Colonic mucosa (tissue), 4 donors: ENCODE measurements at regions not wholly inside any gene's neighbourhood (a gene's known extent, or its start where the extent isn't known, plus 50 kb on each side); places are given as distances from the start of the nearest gene placed in this dataset.

Source experiments
- DNase-seq: peaks from one replicate; pipeline ENCODE4 v3.0.0-alpha.2; 2020
- H3K27ac ChIP-seq: fragments of 200-600 bp; one replicate; pipeline ENCODE4 v1.8.0; 2021
- H3K27me3 ChIP-seq: fragments of 200-600 bp; one replicate; pipeline ENCODE4 v1.8.0; 2021
- H3K36me3 ChIP-seq: fragments of 200-600 bp; one replicate; pipeline ENCODE4 v1.8.0; 2021
- H3K4me1 ChIP-seq: fragments of 200-600 bp; one replicate; pipeline ENCODE4 v1.8.0; 2021; ENCODE audit warnings: mild to moderate bottlenecking
- H3K4me3 ChIP-seq: fragments of 200-600 bp; one replicate; pipeline ENCODE4 v1.8.0; 2021
- H3K9ac ChIP-seq, 2 donors: one replicate each; pipeline ENCODE4 v1.7.0; 2013; ENCODE audit warnings: control low read depth in 2 of 2, low read depth in 2 of 2, low read length in 2 of 2
- H3K9me3 ChIP-seq: fragments of 200-600 bp; one replicate; pipeline ENCODE4 v1.8.0; 2021
- CTCF ChIP-seq: fragments of 200-600 bp; IDR thresholded peaks from one replicate; pipeline ENCODE4 v1.8.0; 2022; ENCODE audit warnings: antibody characterized with exemption, mild to moderate bottlenecking
- intact Hi-C: fragments of 100-400 bp; cut with DNase I; formaldehyde crosslinking; loops from one replicate; pipeline ENCODE4 v1.14.1; 2022
- donor health status: healthy.
- donor health status: DM: no; HTN: no; CAD: no.
- donor health status: DM: no; HTN: no; CAD: no.

DNA sequence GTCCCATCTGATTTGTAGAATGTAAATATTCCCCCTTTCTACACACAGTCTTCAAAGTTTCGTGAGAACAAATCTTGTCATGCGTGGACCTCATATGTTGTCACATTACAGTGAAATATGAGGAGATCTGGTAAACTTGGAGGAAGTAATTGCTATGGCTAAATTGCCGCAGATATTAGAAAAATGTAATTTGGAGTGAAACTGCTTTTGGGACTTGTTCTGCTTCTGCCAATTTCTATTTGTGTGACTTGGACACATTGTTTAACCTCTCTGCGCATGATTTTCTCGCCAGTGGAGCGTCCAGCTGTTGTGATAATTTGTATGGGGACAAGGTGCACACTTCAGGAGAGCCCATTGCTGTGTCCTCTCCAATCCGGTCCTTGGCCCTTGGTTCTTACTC is 693.1 kb upstream of the SLC10A2 start:
- intact Hi-C loops: no loop called here
- no peak for DNase-seq

GRCh38 chr13:103758222-103758621 is 692.0 kb upstream of the SLC10A2 start:
- no peaks in the 10 kb centered on the region for H3K36me3 ChIP-seq
- intact Hi-C loops: no loop called here
- no peak for DNase-seq
- no peak overlapping the region for H3K9ac ChIP-seq
- H3K27ac ChIP-seq: no peak overlapping the region
- H3K4me3 ChIP-seq: no peak overlapping the region
- no peak for TF ChIP-seq CTCF
- H3K9me3 ChIP-seq: no peaks in the 10 kb centered on the region
- no peaks in the 10 kb centered on the region for H3K4me1 ChIP-seq
- H3K27me3 ChIP-seq: no peaks in the 10 kb centered on the region

More for the DNA sequence above, 693.1 kb upstream of the SLC10A2 start:
- Histone ChIP-seq H3K4me3 (no peak overlapping the region), H3K27me3 (no peaks in the 10 kb centered on the region), H3K9me3 (no peaks in the 10 kb centered on the region), H3K4me1 (no peaks in the 10 kb centered on the region), H3K9ac (no peak overlapping the region), H3K27ac (no peak overlapping the region), H3K36me3 (no peaks in the 10 kb centered on the region)
- TF ChIP-seq CTCF: no peak

GRCh38 chr13:103757361-103757760 is 691.1 kb upstream of the SLC10A2 start:
- no peak for TF ChIP-seq CTCF
- intact Hi-C loops: no loop called here
- no peak overlapping the region for H3K9ac ChIP-seq
- H3K36me3 ChIP-seq: no peaks in the 10 kb centered on the region
- no peak for DNase-seq
- no peaks in the 10 kb centered on the region for H3K27me3 ChIP-seq
- H3K4me1 ChIP-seq: no peaks in the 10 kb centered on the region
- H3K27ac ChIP-seq: no peak overlapping the region
- no peak overlapping the region for H3K4me3 ChIP-seq
- H3K9me3 ChIP-seq: no peaks in the 10 kb centered on the region

DNA sequence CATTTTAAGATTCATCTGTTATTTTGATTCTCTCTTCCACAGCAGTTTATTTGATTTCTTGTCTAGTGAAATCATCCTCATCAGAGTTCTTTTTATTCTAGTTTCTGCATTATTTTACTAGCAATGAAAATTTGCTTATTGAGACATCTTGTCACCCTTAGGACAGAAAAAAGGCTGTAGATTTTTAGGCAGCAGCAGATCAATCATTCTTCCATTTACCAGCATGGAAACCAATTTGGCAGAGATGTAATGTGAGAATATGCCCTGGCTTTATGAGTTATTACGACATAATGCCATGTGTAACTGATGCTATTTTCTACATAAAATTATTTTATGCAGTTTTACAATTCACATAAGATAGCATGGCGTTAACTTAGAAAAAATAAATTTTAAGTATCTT is 688.6 kb upstream of the SLC10A2 start:
- Histone ChIP-seq H3K27me3 (no peaks in the 10 kb centered on the region), H3K36me3 (no peaks in the 10 kb centered on the region), H3K27ac (no peak overlapping the region), H3K9ac (no peak overlapping the region), H3K4me3 (no peak overlapping the region), H3K4me1 (no peaks in the 10 kb centered on the region), H3K9me3 (no peaks in the 10 kb centered on the region)
- no peak for DNase-seq
- intact Hi-C loops: no loop called here
- TF ChIP-seq CTCF: no peak

DNA sequence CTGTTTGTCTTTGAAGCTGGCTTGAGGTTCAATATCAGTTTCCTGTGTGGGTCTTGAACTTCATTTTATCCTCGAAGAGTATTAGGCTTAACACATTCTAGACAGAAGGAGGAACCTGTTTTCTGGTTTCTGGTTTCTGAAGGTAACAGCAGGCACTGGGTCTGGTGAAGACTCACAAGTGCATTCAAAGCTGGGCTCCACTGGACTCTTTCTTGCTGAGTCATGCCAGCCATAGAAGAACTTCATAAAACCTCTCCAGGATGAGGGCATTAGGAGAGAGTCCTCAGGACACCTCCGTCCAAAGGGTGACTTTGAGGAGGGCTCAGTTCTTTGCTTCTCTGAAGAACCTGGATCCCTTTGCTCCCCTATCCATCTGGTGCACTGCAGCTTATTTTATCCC is 668.6 kb upstream of the SLC10A2 start:
- H3K9me3 ChIP-seq: no peaks in the 10 kb centered on the region
- H3K36me3 ChIP-seq: no peaks in the 10 kb centered on the region
- intact Hi-C loops: no loop called here
- H3K27me3 ChIP-seq: no peaks in the 10 kb centered on the region
- H3K27ac ChIP-seq: no peak overlapping the region
- H3K9ac ChIP-seq: no peak overlapping the region
- TF ChIP-seq CTCF: no peak
- no peaks in the 10 kb centered on the region for H3K4me1 ChIP-seq
- no peak for DNase-seq
- no peak overlapping the region for H3K4me3 ChIP-seq

- intact Hi-C loops: no loop called here
- no peaks in the 10 kb centered on the region for H3K9me3 ChIP-seq
- H3K36me3 ChIP-seq: no peaks in the 10 kb centered on the region
Observed at GRCh38 chr13:103731959-103732358, 665.7 kb upstream of the SLC10A2 start.

More at GRCh38 chr13:103731959-103732358, 665.7 kb upstream of the SLC10A2 start:
- H3K4me1 ChIP-seq: no peaks in the 10 kb centered on the region
- no peak overlapping the region for H3K9ac ChIP-seq
- H3K27ac ChIP-seq: no peak overlapping the region
- H3K27me3 ChIP-seq: no peaks in the 10 kb centered on the region
- DNase-seq: no peak
- H3K4me3 ChIP-seq: no peak overlapping the region
- TF ChIP-seq CTCF: no peak
